Right lobe of liver (tissue), 6 donors: ENCODE measurements at regions not wholly inside any gene's neighbourhood (a gene's known extent, or its start where the extent isn't known, plus 50 kb on each side); places are given as distances from the start of the nearest gene placed in this dataset.

Experiments used
- ATAC-seq, 4 donors: fragments of 200-7000 bp; cut with Tn5 transposase; one replicate each; pipeline ENCODE4 v1.9.1; 2020; ENCODE audit warnings: mild to moderate bottlenecking in 4 of 4, moderate library complexity in 4 of 4
- DNase-seq, 3 donors: peaks; one replicate each; pipeline ENCODE4 v3.0.0-alpha.2; 2020
- H3K27ac ChIP-seq, 3 donors: fragments of 200-600 bp; one replicate each; pipeline ENCODE4 v1.8.0; 2022
- H3K27me3 ChIP-seq, 2 donors: fragments of 200-600 bp; one replicate each; pipeline ENCODE4 v1.8.0; 2022
- H3K36me3 ChIP-seq, 4 donors: fragments of 200-600 bp; sonication (generic) in 1 of 4; one replicate each; pipeline versions ENCODE4 v1.5.1 to v1.8.0; 2017 to 2022; ENCODE audit warnings: control low read depth in 1 of 4
- H3K4me1 ChIP-seq, 4 donors: fragments of 200-600 bp; sonication (generic) in 1 of 4; one replicate each; pipeline versions ENCODE4 v1.5.1 to v1.8.0; 2017 to 2022; ENCODE audit warnings: control low read depth in 1 of 4
- H3K4me3 ChIP-seq, 3 donors: fragments of 200-600 bp; one replicate each; pipeline ENCODE4 v1.8.0; 2022
- H3K9me3 ChIP-seq, 4 donors: fragments of 200-600 bp; sonication (generic) in 1 of 4; one replicate each; pipeline versions ENCODE4 v1.5.1 to v1.8.0; 2017 to 2022; ENCODE audit warnings: control low read depth in 1 of 4
- POLR2A ChIP-seq: fragments of 450-650 bp; IDR thresholded peaks from one replicate; pipeline ENCODE4 v1.6.1; 2017; ENCODE audit warnings: antibody characterized with exemption, mild to moderate bottlenecking
- WGBS: methylation state at CpG from one replicate; pipeline ENCODE4 v1.1.6; 2018; ENCODE audit warnings: low coverage, low lambda C conversion rate; ENCODE audit not compliant: insufficient coverage; ENCODE audit errors: missing lambda C conversion rate; 5-methylcytosine and 5-hydroxymethylcytosine counted together
- intact Hi-C, 2 donors: fragments of 100-400 bp; cut with DNase I; formaldehyde crosslinking; loops; one replicate each; pipeline versions ENCODE4 v1.11.2 to v1.14.1; 2022
- TF ChIP-seq, protein P1 (sequence below), 4 donors: fragments of 200-600 bp in 3 of 4; fragments of 450-650 bp in 1 of 4; IDR thresholded peaks; one replicate each; pipeline versions ENCODE4 v1.5.1 to v1.8.0; 2016 to 2022; ENCODE audit warnings: antibody characterized with exemption in 4 of 4, mild to moderate bottlenecking in 2 of 4
- donor health status: DM: no; HTN: yes; CAD: no.
- donor health status: DM: no; HTN: no; CAD: no.
- donor health status: DM: no; HTN: no; CAD: no.
- donor health status: DM: no; HTN: yes; CAD: no.
- donor health status: DM: no; HTN: yes; CAD: no.

- no peak for ATAC-seq
- Histone ChIP-seq H3K9me3 (no peaks in the 10 kb centered on the region), H3K36me3 (no peaks in the 10 kb centered on the region), H3K27ac (no peak overlapping the region), H3K4me3 (no peak overlapping the region), H3K27me3 (peaks cover 1 to 21% of the 10 kb centered on the region in 2 donors), H3K4me1 (no peaks in the 10 kb centered on the region)
- intact Hi-C loops, result no loop called here
- TF ChIP-seq, protein P1, sequence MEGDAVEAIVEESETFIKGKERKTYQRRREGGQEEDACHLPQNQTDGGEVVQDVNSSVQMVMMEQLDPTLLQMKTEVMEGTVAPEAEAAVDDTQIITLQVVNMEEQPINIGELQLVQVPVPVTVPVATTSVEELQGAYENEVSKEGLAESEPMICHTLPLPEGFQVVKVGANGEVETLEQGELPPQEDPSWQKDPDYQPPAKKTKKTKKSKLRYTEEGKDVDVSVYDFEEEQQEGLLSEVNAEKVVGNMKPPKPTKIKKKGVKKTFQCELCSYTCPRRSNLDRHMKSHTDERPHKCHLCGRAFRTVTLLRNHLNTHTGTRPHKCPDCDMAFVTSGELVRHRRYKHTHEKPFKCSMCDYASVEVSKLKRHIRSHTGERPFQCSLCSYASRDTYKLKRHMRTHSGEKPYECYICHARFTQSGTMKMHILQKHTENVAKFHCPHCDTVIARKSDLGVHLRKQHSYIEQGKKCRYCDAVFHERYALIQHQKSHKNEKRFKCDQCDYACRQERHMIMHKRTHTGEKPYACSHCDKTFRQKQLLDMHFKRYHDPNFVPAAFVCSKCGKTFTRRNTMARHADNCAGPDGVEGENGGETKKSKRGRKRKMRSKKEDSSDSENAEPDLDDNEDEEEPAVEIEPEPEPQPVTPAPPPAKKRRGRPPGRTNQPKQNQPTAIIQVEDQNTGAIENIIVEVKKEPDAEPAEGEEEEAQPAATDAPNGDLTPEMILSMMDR (IDR thresholded peaks at IDR 0.05), result no peak
- no peak for TF ChIP-seq POLR2A
- no peak for DNase-seq
- WGBS, result 31% methylated on average over 6 of the region's 7 CpGs
Observed at GRCh38 chr5:73292816-73293459, 119.9 kb downstream of the TMEM174 start.

- Histone ChIP-seq H3K27ac (no peak overlapping the region), H3K36me3 (no peaks in the 10 kb centered on the region), H3K9me3 (no peaks in the 10 kb centered on the region), H3K27me3 (peaks cover 0 to 12% of the 10 kb centered on the region in 2 donors), H3K4me1 (no peaks in the 10 kb centered on the region), H3K4me3 (no peak overlapping the region)
- TF ChIP-seq, protein P1 (IDR thresholded peaks at IDR 0.05), result no peak
- TF ChIP-seq POLR2A, result no peak
- intact Hi-C loops, result no loop called here
- ATAC-seq (no peak), DNase-seq (no peak)
- WGBS, result 48% methylated on average over 7 of the region's 7 CpGs
Observed at GRCh38 chr5:73291873-73292272, 118.9 kb downstream of the TMEM174 start.

- H3K27me3 ChIP-seq, result peaks cover 0 to 4% of the 10 kb centered on the region in 2 donors
- intact Hi-C loops, result no loop called here
- ATAC-seq, result no peak
Observed at GRCh38 chr5:73290242-73290641, 117.2 kb downstream of the TMEM174 start.

GRCh38 chr5:73288803-73289720 lies 116.1 kb downstream of the TMEM174 start:
- Histone ChIP-seq H3K4me3 (no peak overlapping the region), H3K27me3 (peaks cover 0 to 4% of the 10 kb centered on the region in 2 donors), H3K4me1 (no peaks in the 10 kb centered on the region), H3K9me3 (no peaks in the 10 kb centered on the region), H3K36me3 (no peaks in the 10 kb centered on the region), H3K27ac (no peak overlapping the region)
- WGBS, result 52% methylated on average over 4 of the region's 6 CpGs
- intact Hi-C loops, result no loop called here
- TF ChIP-seq, protein P1 (IDR thresholded peaks at IDR 0.05), result no peak
- TF ChIP-seq POLR2A, result no peak
- no peak for ATAC-seq
- no peak for DNase-seq

More at GRCh38 chr5:73290242-73290641, 117.2 kb downstream of the TMEM174 start:
- Histone ChIP-seq H3K4me1 (no peaks in the 10 kb centered on the region), H3K9me3 (no peaks in the 10 kb centered on the region), H3K36me3 (no peaks in the 10 kb centered on the region), H3K4me3 (no peak overlapping the region), H3K27ac (no peak overlapping the region)
- WGBS, result 43% methylated on average over 2 of the region's 3 CpGs
- DNase-seq, result no peak
- no peak for TF ChIP-seq POLR2A
- TF ChIP-seq, protein P1 (IDR thresholded peaks at IDR 0.05), result no peak
